Mucosa of descending colon (tissue), 3 donors: ENCODE measurements at regions not wholly inside any gene's neighbourhood (a gene's known extent, or its start where the extent isn't known, plus 50 kb on each side); places are given as distances from the start of the nearest gene placed in this dataset.

ENCODE experiments used
- ATAC-seq: fragments of 200-7000 bp; cut with Tn5 transposase; one replicate; pipeline ENCODE4 v1.9.1; 2020; ENCODE audit warnings: mild to moderate bottlenecking, moderate library complexity
- DNase-seq, 3 donors: peaks; one replicate each; pipeline ENCODE4 v3.0.0-alpha.2; 2020
- H3K36me3 ChIP-seq: fragments of 200-600 bp; one replicate; pipeline ENCODE4 v1.8.0; 2021; ENCODE audit warnings: low read depth, mild to moderate bottlenecking
- H3K4me1 ChIP-seq: fragments of 200-600 bp; one replicate; pipeline ENCODE4 v1.8.0; 2021; ENCODE audit warnings: low read depth, mild to moderate bottlenecking
- H3K4me3 ChIP-seq: fragments of 200-600 bp; one replicate; pipeline ENCODE4 v1.8.0; 2021; ENCODE audit warnings: mild to moderate bottlenecking
- H3K9me3 ChIP-seq: fragments of 200-600 bp; one replicate; pipeline ENCODE4 v1.8.0; 2021; ENCODE audit warnings: mild to moderate bottlenecking
- CTCF ChIP-seq: fragments of 200-600 bp; IDR thresholded peaks from one replicate; pipeline ENCODE4 v1.8.0; 2022; ENCODE audit warnings: antibody characterized with exemption, mild to moderate bottlenecking
- intact Hi-C, 2 donors: fragments of 100-400 bp; cut with DNase I in 1 of 2; cut with micrococcal nuclease in 1 of 2; formaldehyde crosslinking; loops; one replicate each; pipeline versions ENCODE4 v1.11.0 to v1.11.1; 2022; cut with DNase I, micrococcal nuclease
- donor health status: DM: no; HTN: no; CAD: no; lungs with moderate emphysema.
- donor health status: DM: no; HTN: no; CAD: no.
- donor health status: DM: no; HTN: yes; CAD: no.

- no peak for TF ChIP-seq CTCF
- Histone ChIP-seq H3K4me3 (no peak overlapping the region), H3K4me1 (no peaks in the 10 kb centered on the region), H3K9me3 (no peaks in the 10 kb centered on the region), H3K36me3 (no peaks in the 10 kb centered on the region)
- ATAC-seq: no peak
- DNase-seq: no peak
- intact Hi-C loops: no loop called here
Observed at GRCh38 chr3:40848421-40848820, 323.7 kb downstream of the ZNF621 start.

GRCh38 chr3:40850861-40851260, 326.1 kb downstream of the ZNF621 start:
- no peak for ATAC-seq
- no peak for TF ChIP-seq CTCF

GRCh38 chr3:40851836-40852235, 327.1 kb downstream of the ZNF621 start:
- intact Hi-C loops: no loop called here
- TF ChIP-seq CTCF: no peak
- ATAC-seq (no peak), DNase-seq (no peak)
- H3K4me1 ChIP-seq: no peaks in the 10 kb centered on the region
- H3K9me3 ChIP-seq: no peaks in the 10 kb centered on the region
- no peak overlapping the region for H3K4me3 ChIP-seq
- no peaks in the 10 kb centered on the region for H3K36me3 ChIP-seq

More at GRCh38 chr3:40850861-40851260, 326.1 kb downstream of the ZNF621 start:
- H3K9me3 ChIP-seq: no peaks in the 10 kb centered on the region
- intact Hi-C loops: no loop called here
- H3K4me3 ChIP-seq: no peak overlapping the region
- no peaks in the 10 kb centered on the region for H3K36me3 ChIP-seq
- no peaks in the 10 kb centered on the region for H3K4me1 ChIP-seq
- no peak for DNase-seq

GRCh38 chr3:40852712-40853111, 328.0 kb downstream of the ZNF621 start:
- Histone ChIP-seq H3K4me1 (no peaks in the 10 kb centered on the region), H3K36me3 (no peaks in the 10 kb centered on the region), H3K4me3 (no peak overlapping the region), H3K9me3 (no peaks in the 10 kb centered on the region)
- no peak for TF ChIP-seq CTCF
- ATAC-seq: no peak
- intact Hi-C loops: no loop called here
- DNase-seq: no peak

- ATAC-seq: no peak
Observed at GRCh38 chr3:40853474-40853873, 328.7 kb downstream of the ZNF621 start.

More at GRCh38 chr3:40853474-40853873, 328.7 kb downstream of the ZNF621 start:
- Histone ChIP-seq H3K36me3 (no peaks in the 10 kb centered on the region), H3K4me1 (no peaks in the 10 kb centered on the region), H3K9me3 (no peaks in the 10 kb centered on the region), H3K4me3 (no peak overlapping the region)
- no peak for TF ChIP-seq CTCF
- intact Hi-C loops: no loop called here
- no peak for DNase-seq
